GM13976 (cell line): ENCODE measurements at regions not wholly inside any gene's neighbourhood (a gene's known extent, or its start where the extent isn't known, plus 50 kb on each side); places are given as distances from the start of the nearest gene placed in this dataset.

ENCODE experiments used
- DNase-seq: peaks from one replicate; pipeline ENCODE4 v3.0.0; 2012; ENCODE audit warnings: low spot score
- in situ Hi-C: fragments of 300-500 bp; cut with MboI; formaldehyde crosslinking; loops from one replicate; pipeline ENCODE4 v1.12.0; 2022; ENCODE audit warnings: low sequenced_read_pairs, mixed read lengths, inconsistent platforms; ENCODE audit not compliant: unreplicated experiment
- TF ChIP-seq, protein P1 (sequence below): IDR thresholded peaks from 2 replicates; pipeline ENCODE4 v1.5.1; 2012; ENCODE audit warnings: borderline replicate concordance, mild to moderate bottlenecking; ENCODE audit not compliant: insufficient read depth; ENCODE audit errors: extremely low read depth, missing control alignments, control extremely low read depth

DNA sequence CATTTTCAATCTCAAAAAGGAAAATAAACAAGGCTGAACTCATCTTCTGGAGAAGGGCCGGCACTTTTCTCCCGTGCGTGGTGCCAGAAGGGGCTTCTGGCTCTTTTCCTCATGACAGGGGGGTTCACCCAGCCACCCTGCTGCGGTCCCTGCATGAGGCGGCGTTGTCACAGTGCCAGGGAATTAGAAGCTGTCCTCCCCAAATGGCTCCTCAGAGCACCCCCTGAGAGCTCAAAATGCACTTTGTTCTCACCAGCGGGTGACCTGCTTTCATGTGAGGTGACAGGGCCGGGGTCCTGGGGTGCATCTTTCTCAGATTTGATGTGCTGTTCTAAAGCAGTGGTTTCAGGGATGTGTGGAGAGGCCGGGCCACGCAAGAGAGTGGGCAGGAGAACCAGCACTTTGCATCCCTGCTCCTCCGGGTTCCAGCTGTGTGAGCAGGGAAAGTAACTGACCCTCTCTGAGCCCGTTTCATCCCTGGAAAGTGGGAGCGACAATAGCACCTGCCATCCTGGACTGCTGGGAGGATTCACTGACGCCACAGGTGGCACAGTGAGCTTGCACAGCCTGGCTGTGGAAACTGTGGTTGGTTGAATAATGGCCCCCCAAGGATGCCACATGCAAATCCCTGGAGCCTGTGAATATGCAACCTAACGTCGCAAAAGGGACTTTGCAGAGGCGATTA lies 94.0 kb downstream of the FOXL1 start:
- no peak for DNase-seq
- TF ChIP-seq, protein P1, sequence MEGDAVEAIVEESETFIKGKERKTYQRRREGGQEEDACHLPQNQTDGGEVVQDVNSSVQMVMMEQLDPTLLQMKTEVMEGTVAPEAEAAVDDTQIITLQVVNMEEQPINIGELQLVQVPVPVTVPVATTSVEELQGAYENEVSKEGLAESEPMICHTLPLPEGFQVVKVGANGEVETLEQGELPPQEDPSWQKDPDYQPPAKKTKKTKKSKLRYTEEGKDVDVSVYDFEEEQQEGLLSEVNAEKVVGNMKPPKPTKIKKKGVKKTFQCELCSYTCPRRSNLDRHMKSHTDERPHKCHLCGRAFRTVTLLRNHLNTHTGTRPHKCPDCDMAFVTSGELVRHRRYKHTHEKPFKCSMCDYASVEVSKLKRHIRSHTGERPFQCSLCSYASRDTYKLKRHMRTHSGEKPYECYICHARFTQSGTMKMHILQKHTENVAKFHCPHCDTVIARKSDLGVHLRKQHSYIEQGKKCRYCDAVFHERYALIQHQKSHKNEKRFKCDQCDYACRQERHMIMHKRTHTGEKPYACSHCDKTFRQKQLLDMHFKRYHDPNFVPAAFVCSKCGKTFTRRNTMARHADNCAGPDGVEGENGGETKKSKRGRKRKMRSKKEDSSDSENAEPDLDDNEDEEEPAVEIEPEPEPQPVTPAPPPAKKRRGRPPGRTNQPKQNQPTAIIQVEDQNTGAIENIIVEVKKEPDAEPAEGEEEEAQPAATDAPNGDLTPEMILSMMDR: no peak
- in situ Hi-C loops: no loop called here

DNA sequence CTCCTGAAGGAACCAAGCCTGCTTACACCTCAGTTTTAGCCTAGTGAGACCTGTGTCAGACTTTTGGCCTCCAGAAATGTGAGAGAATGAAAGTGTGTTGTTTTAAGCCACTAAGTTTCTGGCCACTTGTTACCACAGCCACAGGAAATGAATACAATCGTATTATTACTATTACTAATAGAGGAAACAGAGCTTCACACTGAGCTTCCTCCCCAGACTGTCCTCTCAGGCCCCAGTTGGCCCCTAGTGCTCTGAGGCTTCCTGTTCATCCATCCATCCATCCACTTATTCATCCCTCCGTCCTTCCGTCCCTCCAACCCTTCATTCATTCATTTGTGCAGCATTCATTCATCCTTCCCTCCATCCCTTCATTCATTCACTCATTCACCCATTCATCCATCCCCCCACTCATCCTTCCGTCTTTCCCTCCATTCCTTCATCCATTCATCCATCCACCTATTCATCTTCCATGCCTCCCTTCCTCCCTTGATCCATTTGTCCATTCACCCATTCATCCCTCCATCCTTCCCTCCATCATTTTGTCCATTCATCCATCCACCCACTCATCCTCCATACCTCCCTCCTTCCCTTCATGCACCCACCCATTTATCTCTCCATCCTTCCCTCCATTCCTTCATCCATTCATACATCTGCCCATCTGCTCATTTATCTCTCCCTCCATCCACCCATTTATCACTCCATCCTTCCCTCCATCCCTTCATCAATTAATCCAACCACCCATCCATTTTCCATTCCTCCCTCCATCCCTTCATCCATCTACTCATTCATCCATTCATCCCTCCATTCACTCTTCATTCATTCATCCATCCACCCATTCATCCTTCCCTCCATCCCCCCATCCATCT lies 95.0 kb downstream of the FOXL1 start:
- TF ChIP-seq, protein P1: no peak
- in situ Hi-C loops: no loop called here
- no peak for DNase-seq

DNA sequence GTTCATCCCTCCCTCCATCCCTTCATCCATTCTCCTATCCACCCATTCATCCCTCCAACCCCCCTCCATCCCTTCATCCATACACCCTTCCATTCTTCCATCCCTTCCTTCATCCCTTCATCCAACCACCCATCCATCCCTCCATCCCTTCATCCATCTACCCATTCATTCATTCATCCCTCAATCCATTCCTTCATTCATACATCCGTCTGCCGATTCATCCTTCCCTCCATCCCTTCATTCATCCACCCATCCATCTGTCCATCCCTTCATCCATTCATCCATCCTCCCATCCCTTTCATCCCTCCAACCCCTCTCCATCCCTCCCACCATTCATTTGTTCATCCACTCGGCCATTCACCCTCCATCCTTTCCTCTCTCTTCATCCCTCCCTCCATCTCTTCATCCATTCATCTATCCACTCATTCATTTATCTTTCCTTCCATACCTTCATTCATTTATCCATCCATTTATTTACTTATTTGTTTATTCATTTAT lies 95.7 kb downstream of the FOXL1 start:
- DNase-seq: no peak
- in situ Hi-C loops: no loop called here
- TF ChIP-seq, protein P1: no peak

GRCh38 chr16:86676254-86676670 lies 97.9 kb downstream of the FOXL1 start:
- in situ Hi-C loops: no loop called here
- TF ChIP-seq, protein P1: no peak
- DNase-seq: no peak

- in situ Hi-C loops: no loop called here
- DNase-seq: no peak
- TF ChIP-seq, protein P1: no peak
Observed at GRCh38 chr16:86679490-86679889, 101.1 kb downstream of the FOXL1 start.

GRCh38 chr16:86680162-86680561 lies 101.8 kb downstream of the FOXL1 start:
- DNase-seq: no peak
- in situ Hi-C loops: no loop called here
- TF ChIP-seq, protein P1: no peak
